ENCODE measurements at regions not wholly inside any gene's neighbourhood (a gene's known extent, or its start where the extent isn't known, plus 50 kb on each side); places are given as distances from the start of the nearest gene placed in this dataset.

GRCh38 chr1:147811273-147811672, 50.9 kb upstream of the GJA5 start:
- DNase-seq (ENCODE audit: low read depth): no peak

DNA sequence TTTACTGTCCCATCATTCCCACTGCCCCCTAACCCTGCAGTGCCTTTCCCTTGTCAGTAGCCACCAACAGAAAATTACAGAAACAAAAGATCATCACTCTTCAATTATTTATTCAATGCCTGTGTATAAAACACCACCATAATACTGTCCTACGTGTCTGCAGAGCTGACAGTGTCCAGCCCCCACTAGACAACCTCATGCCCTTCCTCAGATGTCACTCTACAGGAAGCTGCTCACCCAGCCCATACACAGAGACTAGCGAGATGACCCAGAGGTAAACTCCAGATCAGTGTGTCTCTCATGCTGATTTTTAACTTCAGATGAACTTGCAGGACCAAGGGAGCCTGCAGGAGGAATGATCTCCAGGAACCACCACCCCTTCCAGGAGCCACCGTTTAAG, 51.3 kb upstream of the GJA5 start:
- DNase-seq (ENCODE audit: low read depth): no peak

- no peak for DNase-seq (ENCODE audit: low read depth)
Measured at GRCh38 chr1:147812799-147813198, 52.4 kb upstream of the GJA5 start.

- no peak for DNase-seq (ENCODE audit: low read depth)
Measured at GRCh38 chr1:147815503-147815902, 55.1 kb upstream of the GJA5 start.

DNA sequence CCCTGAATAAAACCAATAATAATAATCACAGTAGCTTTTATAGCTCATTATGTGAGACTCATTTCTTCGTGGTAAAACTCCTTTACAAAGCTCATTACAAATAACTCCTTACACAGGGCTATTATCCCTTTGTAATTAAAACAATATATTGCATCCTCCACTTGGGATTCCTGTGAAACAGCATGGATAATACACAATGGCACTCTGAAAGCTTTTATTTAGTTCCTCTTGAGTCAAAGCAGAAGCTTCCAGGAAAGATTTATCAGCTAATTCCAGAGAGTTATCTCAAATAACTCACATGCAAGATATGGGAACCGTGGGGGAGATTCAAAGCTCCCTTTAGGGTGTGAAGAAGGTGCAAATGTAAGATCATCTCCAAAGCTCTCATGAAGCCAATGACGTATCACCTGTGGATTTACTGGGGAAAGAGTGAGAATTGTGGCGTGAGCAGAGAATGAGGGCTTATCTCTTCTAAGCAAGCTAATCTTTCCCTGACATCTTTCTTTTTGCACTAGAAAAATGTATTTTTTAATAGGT, 60.4 kb upstream of the GJA5 start:
- peak; percentile 6 for DNase-seq (ENCODE audit: low read depth)

DNA sequence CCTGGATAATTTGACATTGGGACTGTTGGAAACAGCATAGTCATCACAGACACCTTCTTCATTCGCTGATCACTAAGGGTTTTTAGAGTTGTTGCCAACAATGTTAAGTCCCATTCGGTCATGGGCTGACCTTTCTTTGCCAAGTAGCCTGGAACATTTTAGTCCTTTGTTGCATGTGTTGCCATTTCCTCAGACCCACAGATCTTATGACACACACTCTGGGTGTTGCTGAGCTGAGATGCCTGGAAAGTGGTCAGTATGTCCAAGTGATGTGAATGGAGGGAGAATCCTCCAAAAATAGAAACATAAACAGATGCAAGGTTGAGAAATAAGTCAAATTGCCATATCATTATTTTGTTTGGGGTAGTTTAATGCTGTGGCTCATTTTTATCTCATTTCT, 61.5 kb upstream of the GJA5 start:
- DNase-seq (ENCODE audit: low read depth): peak; percentile 40

DNA sequence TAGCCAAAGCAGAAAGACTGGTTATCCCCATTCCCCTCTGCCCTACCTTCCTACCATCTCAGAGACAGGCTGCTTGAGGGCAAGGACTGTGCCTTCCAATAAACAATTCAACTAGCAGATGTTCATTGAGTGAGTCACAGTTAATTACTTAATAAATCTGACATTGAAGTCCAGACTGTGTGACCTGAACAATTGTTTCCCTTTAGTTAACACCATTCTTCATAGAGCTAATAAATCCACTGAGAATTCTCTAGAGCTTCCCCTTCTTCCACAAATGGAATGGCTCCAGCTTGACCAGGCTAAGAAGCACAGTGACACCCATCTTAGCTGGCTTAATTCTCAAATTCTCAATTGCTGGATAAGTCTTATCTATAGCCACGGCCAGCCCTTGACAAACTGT, 61.9 kb upstream of the GJA5 start:
- peak; percentile 4 for DNase-seq (ENCODE audit: low read depth)

- DNase-seq (ENCODE audit: low read depth): no peak
Measured at GRCh38 chr1:147824001-147824400, 63.6 kb upstream of the GJA5 start.

GRCh38 chr1:147824798-147825197, 64.4 kb upstream of the GJA5 start:
- no peak for DNase-seq (ENCODE audit: low read depth)

GRCh38 chr1:147825586-147825985, 65.2 kb upstream of the GJA5 start:
- no peak for DNase-seq (ENCODE audit: low read depth)

- DNase-seq (ENCODE audit: low read depth): no peak
Measured at GRCh38 chr1:147826259-147826658, 65.9 kb upstream of the GJA5 start.

GRCh38 chr1:147833231-147833860, 69.2 kb upstream of the GJA8 start:
- no peak for DNase-seq (ENCODE audit: low read depth)

DNA sequence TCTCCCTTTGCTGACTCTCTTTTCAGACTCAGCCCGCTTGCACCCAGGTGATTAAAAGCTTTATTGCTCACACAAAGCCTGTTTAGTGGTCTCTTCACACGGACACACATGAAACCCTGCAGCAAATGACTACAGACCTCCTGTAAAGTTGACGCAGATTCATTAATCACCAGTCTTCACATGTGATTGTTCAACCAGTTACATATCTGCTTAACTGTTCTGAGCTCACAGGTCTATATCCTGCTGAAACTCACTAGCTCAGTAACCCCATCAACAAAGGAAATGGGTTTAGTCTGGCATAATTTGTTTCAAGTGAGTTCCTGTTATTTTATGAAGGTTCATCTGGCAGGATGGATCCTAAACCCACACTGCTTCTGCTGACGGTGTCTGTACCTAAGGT, 68.4 kb upstream of the GJA8 start:
- DNase-seq (ENCODE audit: low read depth): no peak

GRCh38 chr1:147834810-147835209, 67.8 kb upstream of the GJA8 start:
- DNase-seq (ENCODE audit: low read depth): no peak

- DNase-seq (ENCODE audit: low read depth): no peak
Measured at GRCh38 chr1:147837129-147837963, 65.2 kb upstream of the GJA8 start.

GRCh38 chr1:147837964-147838292, 64.7 kb upstream of the GJA8 start:
- DNase-seq (ENCODE audit: low read depth): no peak

GRCh38 chr1:147840909-147841308, 61.7 kb upstream of the GJA8 start:
- no peak for DNase-seq (ENCODE audit: low read depth)

DNA sequence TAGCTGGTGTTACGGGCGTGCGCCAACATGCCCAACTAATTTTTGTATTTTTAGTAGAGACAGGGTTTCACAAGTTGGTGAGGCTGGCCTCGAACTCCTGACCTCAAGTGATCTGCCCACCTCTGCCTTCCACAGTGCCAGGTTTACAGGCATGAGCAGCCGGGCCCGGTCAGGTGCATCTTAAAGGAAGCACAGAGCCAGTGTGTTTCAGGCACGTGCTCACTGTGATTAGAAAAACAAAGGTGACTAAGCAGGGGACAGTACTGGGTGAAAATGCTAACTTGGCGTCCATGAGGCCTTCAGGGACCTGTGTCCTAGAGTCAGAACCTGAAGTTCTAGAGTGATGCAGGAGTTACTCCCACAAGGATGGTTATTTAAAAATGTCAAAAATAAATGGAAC, 60.0 kb upstream of the GJA8 start:
- DNase-seq (ENCODE audit: low read depth): no peak

GRCh38 chr1:147843486-147843885, 59.1 kb upstream of the GJA8 start:
- no peak for DNase-seq (ENCODE audit: low read depth)

DNA sequence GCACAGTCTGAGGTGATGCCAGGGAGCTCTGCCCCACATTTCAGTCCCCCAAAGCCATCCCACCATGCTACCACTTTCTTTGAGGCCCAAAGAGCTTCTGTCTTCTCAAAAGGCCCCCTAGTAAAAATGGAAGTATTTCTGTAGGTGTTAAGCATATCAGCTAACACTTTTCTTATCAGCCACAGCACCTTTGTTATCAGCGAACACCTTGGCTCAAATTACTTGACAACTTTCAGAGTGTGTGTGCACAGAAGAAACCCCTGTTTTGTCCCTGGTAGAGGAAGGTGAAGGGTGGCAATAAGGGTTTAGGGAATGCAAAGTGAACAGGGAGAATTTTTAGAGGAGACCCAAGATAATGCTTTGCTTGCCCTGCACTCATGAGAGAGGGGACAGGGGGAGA, 54.8 kb upstream of the GJA8 start:
- DNase-seq (ENCODE audit: low read depth): no peak

- peak; percentile 9 for DNase-seq (ENCODE audit: low read depth)
Measured at GRCh38 chr1:147849098-147849895, 53.3 kb upstream of the GJA8 start.

DNA sequence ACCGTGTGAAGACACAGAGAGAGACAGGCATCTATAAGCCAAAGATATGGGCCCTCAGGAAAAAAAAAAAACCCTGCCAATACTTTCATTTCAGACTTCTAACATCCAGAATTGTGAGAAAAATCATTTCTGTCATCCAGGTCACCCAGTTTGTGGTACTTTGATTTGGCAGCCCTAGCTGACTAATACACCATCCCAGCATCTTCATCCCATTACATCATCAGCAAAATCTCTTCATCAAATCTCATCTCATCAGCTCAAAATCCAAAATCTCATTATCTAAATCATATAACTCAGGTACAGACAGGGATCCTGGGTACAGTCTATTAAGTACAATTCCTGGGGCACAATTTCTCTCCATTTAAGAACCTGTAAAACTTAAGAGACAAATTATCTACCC, 51.9 kb upstream of the GJA8 start:
- no peak for DNase-seq (ENCODE audit: low read depth)

- no peak for DNase-seq (ENCODE audit: low read depth)
Measured at GRCh38 chr1:147851149-147851548, 51.4 kb upstream of the GJA8 start.
